HepG2 (cell line): ENCODE measurements at regions not wholly inside any gene's neighbourhood (a gene's known extent, or its start where the extent isn't known, plus 50 kb on each side); places are given as distances from the start of the nearest gene placed in this dataset.

Source experiments
- SRSF4 ChIP-seq: fragments of 200-400 bp; formaldehyde crosslinking; IDR thresholded peaks from one replicate; pipeline ENCODE4 v1.6.1; 2018; ENCODE audit warnings: mild to moderate bottlenecking, low read depth, low read length, moderate library complexity; ENCODE audit not compliant: poor library complexity, severe bottlenecking
- TF ChIP-seq, protein P1 (sequence below): sonication (generic); formaldehyde crosslinking; IDR thresholded peaks from 2 replicates; pipeline ENCODE4 v1.5.0; 2020; ENCODE audit warnings: mild to moderate bottlenecking, missing genetic modification reagents, moderate library complexity
- TF ChIP-seq, protein P2 (sequence below): sonication (generic); formaldehyde crosslinking; IDR thresholded peaks from 2 replicates; pipeline ENCODE4 v1.5.1; 2020; ENCODE audit warnings: missing genetic modification reagents, mild to moderate bottlenecking, borderline replicate concordance

DNA sequence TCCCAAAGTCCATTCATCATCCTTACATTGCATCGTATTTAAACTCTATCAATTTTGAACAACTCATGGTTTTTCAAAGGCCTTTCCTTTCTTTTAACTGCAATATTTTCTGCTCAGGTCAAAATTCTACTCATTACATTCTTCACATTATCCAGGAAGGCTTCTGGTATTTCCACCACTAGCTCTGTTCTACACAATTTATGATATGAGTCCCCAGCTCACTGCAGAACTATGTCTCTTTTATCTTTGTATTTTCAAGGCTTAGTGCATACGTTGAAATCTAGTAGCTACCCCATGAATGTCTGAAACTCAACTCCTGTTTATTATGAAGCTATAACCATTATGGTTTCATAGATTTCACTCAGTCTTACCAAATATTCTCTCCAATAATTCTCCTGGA, 282.9 kb downstream of the DUSP6 start:
- TF ChIP-seq, protein P1, sequence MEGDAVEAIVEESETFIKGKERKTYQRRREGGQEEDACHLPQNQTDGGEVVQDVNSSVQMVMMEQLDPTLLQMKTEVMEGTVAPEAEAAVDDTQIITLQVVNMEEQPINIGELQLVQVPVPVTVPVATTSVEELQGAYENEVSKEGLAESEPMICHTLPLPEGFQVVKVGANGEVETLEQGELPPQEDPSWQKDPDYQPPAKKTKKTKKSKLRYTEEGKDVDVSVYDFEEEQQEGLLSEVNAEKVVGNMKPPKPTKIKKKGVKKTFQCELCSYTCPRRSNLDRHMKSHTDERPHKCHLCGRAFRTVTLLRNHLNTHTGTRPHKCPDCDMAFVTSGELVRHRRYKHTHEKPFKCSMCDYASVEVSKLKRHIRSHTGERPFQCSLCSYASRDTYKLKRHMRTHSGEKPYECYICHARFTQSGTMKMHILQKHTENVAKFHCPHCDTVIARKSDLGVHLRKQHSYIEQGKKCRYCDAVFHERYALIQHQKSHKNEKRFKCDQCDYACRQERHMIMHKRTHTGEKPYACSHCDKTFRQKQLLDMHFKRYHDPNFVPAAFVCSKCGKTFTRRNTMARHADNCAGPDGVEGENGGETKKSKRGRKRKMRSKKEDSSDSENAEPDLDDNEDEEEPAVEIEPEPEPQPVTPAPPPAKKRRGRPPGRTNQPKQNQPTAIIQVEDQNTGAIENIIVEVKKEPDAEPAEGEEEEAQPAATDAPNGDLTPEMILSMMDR (CRISPR knock-in tag) = no peak
- no peak for TF ChIP-seq SRSF4
- TF ChIP-seq, protein P2, sequence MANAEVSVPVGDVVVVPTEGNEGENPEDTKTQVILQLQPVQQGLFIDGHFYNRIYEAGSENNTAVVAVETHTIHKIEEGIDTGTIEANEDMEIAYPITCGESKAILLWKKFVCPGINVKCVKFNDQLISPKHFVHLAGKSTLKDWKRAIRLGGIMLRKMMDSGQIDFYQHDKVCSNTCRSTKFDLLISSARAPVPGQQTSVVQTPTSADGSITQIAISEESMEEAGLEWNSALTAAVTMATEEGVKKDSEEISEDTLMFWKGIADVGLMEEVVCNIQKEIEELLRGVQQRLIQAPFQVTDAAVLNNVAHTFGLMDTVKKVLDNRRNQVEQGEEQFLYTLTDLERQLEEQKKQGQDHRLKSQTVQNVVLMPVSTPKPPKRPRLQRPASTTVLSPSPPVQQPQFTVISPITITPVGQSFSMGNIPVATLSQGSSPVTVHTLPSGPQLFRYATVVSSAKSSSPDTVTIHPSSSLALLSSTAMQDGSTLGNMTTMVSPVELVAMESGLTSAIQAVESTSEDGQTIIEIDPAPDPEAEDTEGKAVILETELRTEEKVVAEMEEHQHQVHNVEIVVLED (CRISPR knock-in tag) = no peak
